ENCODE measurements at regions not wholly inside any gene's neighbourhood (a gene's known extent, or its start where the extent isn't known, plus 50 kb on each side); places are given as distances from the start of the nearest gene placed in this dataset.

- no peaks in the 10 kb centered on the region for H3K4me1 Mint-ChIP-seq (ENCODE audit: low read depth)
Observed at GRCh38 chr3:71850654-71851053, 65.7 kb upstream of the PROK2 start.

GRCh38 chr3:71849681-71850080 is 64.7 kb upstream of the PROK2 start:
- Mint-ChIP-seq H3K9me3 (no peaks in the 10 kb centered on the region), H3K36me3 (ENCODE audit: insufficient read depth) (no peaks in the 10 kb centered on the region), H3K27me3 (ENCODE audit: low read depth) (no peaks in the 10 kb centered on the region), H3K4me1 (ENCODE audit: low read depth) (no peaks in the 10 kb centered on the region), H3K4me3 (no peak overlapping the region)
- DNase-seq, result no peak
- no peak for ATAC-seq

More at GRCh38 chr3:71850654-71851053, 65.7 kb upstream of the PROK2 start:
- Mint-ChIP-seq H3K9me3 (no peaks in the 10 kb centered on the region), H3K36me3 (ENCODE audit: insufficient read depth) (no peaks in the 10 kb centered on the region), H3K27me3 (ENCODE audit: low read depth) (no peaks in the 10 kb centered on the region), H3K4me3 (no peak overlapping the region)
- no peak for ATAC-seq
- no peak for DNase-seq

- Mint-ChIP-seq H3K9me3 (no peaks in the 10 kb centered on the region), H3K4me3 (no peak overlapping the region), H3K4me1 (ENCODE audit: low read depth) (no peaks in the 10 kb centered on the region), H3K36me3 (ENCODE audit: insufficient read depth) (no peaks in the 10 kb centered on the region), H3K27me3 (ENCODE audit: low read depth) (peaks cover 8% of the 10 kb centered on the region)
- no peak for DNase-seq
- no peak for ATAC-seq
Observed at GRCh38 chr3:71847794-71848193, 62.8 kb upstream of the PROK2 start.

- Mint-ChIP-seq H3K4me1 (ENCODE audit: low read depth) (no peaks in the 10 kb centered on the region), H3K36me3 (ENCODE audit: insufficient read depth) (no peaks in the 10 kb centered on the region), H3K4me3 (no peak overlapping the region), H3K27me3 (ENCODE audit: low read depth) (peaks cover 8% of the 10 kb centered on the region), H3K9me3 (no peaks in the 10 kb centered on the region)
- DNase-seq (no peak), ATAC-seq (no peak)
Observed at GRCh38 chr3:71846185-71846584, 61.2 kb upstream of the PROK2 start.

GRCh38 chr3:71843071-71843470 is 58.1 kb upstream of the PROK2 start:
- Mint-ChIP-seq H3K27me3 (ENCODE audit: low read depth) (peaks cover 8% of the 10 kb centered on the region), H3K4me3 (no peak overlapping the region), H3K4me1 (ENCODE audit: low read depth) (no peaks in the 10 kb centered on the region), H3K9me3 (no peaks in the 10 kb centered on the region), H3K36me3 (ENCODE audit: insufficient read depth) (no peaks in the 10 kb centered on the region)
- ATAC-seq, result no peak
- no peak for DNase-seq

- H3K4me3 Mint-ChIP-seq, result no peak overlapping the region
- H3K4me1 Mint-ChIP-seq (ENCODE audit: low read depth), result no peaks in the 10 kb centered on the region
- no peaks in the 10 kb centered on the region for H3K27me3 Mint-ChIP-seq (ENCODE audit: low read depth)
- no peak for DNase-seq
- H3K9me3 Mint-ChIP-seq, result no peaks in the 10 kb centered on the region
- no peak for ATAC-seq
- no peaks in the 10 kb centered on the region for H3K36me3 Mint-ChIP-seq (ENCODE audit: insufficient read depth)
Observed at GRCh38 chr3:71838406-71838805, 53.5 kb upstream of the PROK2 start.

All from activated T-cell treated with anti-CD3 and anti-CD28 coated beads, Interleukin-2, amount 50 U/mL, for 4 hours (primary cell).